ENCODE measurements at regions not wholly inside any gene's neighbourhood (a gene's known extent, or its start where the extent isn't known, plus 50 kb on each side); places are given as distances from the start of the nearest gene placed in this dataset.
A peak's percentile ranks its signal among the peaks of the same experiment; 100 is the strongest.

DNA sequence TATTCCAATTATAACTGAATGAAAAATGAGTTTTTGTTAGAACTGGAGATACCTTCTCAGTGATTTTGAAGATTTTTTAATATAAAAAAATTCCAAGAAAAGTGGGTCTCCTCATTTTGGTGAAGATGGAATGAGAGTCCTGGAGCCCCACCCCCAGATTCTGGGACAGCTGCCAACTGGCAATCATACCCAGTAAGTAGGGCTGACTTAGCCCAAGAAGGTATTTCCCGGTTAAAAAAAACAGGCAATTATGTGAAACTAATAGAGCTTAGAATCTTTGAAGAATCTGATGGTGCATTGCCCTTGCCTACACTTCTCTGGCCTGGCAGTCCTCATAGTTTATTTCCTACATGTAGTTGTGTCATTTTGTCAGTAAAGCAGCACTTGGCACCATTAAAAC, 52.8 kb upstream of the VWDE start:
- DNase-seq (ENCODE audit: low read depth), result no peak

- DNase-seq (ENCODE audit: low read depth), result peak; percentile 40
These were observed 55.0 kb upstream of the VWDE start for GRCh38 chr7:12458520-12459131.

DNA sequence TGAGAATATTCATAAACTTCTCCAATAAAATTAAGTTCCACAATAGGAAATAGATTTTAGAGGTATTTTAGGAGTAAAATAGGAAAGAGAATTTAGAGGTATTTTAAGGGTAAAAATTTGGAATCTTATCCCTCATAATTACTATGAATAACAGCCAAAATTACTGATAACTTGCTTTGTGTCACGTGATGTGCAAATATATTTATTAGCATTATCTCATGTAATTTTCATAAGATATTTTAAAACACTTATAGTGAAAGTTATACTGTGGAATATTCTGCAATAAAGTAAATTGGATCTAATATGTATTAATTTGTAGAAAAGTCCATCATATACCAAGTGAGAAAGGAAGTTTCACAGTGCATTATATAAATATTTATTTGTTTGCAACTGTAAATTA, 64.2 kb upstream of the VWDE start:
- DNase-seq (ENCODE audit: low read depth), result no peak

GRCh38 chr7:12469568-12469967, 65.9 kb upstream of the VWDE start:
- DNase-seq (ENCODE audit: low read depth), result no peak

DNA sequence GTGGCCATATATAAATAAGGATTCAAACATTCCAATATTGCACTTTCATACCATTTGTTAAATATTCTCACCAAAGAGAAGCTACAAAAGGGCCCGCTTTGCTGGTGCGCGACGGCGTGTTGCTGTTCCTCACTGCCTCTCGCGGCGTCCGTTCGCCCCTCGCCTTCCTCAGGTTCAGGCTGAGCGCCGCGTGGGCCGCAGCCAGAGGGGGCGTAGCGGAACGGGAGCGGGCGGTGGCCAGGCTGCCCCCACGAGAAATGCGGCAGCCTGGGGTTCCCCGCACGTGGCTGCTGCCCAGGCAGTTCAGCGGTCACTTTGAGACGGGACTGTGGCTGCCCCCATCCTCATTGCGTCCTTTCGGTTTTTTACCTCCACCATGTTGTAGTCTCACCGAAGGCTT, 67.3 kb upstream of the VWDE start:
- DNase-seq (ENCODE audit: low read depth), result no peak

GRCh38 chr7:12474035-12474434, 70.4 kb upstream of the VWDE start:
- DNase-seq (ENCODE audit: low read depth), result no peak

DNA sequence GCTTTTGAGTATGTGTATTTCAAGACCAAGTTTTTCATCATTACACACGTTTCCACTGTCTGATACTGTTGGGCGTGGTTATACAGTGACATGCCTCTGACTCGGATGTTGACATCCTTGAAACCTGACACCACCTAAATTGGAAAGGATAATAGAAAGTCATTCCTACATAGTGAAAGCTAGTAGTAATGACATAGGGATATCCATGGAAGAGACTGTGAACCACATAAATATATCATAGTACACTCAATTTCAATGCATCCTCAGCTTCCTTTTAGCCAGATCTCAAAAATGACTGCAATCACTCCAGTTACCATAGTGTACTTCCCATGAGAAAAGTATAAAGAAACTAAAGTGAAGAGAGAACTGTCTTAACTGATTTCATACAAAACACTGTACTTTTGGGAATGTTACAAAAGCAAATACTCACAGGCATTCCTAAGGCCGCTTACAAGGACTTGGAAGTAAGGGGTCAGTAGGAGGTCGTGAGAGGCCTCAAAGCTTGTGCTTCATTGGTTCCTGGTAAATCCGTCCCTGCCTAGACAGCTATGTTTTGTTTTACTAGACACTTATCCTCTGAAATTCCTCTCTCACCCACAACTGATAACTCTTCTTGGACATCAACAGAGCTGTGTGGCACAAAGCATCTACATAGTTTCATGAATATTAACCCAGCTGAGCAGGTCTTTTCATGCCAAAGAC, 71.8 kb upstream of the VWDE start:
- DNase-seq (ENCODE audit: low read depth), result peak; percentile 13

DNA sequence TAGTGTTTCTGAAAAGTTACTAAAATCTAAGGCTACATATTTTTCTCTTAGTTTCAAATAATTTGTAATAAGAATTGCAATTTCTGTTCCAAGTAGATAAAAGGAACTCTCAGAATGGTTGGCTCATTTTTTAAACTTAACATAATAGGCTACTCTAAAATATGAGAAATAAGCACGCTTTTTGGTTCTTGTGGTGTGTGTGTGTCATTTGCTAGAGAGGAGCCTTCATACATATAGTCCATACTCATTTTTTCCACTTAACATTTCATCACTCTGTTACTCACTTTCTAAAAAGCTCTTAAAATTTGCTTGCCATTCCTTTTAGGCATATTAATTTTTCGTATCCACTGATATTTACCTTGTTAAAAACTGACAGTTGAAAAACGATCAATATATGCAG, 74.0 kb upstream of the VWDE start:
- DNase-seq (ENCODE audit: low read depth), result no peak

GRCh38 chr7:12481722-12482121, 78.1 kb upstream of the VWDE start:
- no peak for DNase-seq (ENCODE audit: low read depth)

DNA sequence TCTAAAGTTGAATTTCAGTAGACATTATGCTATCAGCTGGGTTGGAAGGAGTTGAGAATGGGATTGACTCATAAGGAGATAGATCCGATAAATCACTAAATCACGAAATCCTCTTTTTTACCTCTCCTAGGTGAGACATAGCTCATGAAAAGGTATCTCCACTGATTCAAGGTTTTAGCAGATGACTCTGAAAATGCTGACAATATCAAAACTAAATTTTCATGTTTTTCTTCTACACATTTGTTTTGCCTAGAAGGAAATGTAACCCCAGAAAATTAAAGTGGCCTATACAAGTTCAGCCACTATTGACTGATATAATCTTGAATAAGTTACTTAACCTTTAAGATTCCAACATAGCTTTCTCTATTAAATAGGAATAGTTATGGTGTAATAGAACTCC, 82.2 kb upstream of the VWDE start:
- DNase-seq (ENCODE audit: low read depth), result no peak

- no peak for DNase-seq (ENCODE audit: low read depth)
These were observed 82.2 kb upstream of the SCIN start for GRCh38 chr7:12488341-12488740.

GRCh38 chr7:12490107-12490688, 80.3 kb upstream of the SCIN start:
- DNase-seq (ENCODE audit: low read depth), result peak; percentile 14

DNA sequence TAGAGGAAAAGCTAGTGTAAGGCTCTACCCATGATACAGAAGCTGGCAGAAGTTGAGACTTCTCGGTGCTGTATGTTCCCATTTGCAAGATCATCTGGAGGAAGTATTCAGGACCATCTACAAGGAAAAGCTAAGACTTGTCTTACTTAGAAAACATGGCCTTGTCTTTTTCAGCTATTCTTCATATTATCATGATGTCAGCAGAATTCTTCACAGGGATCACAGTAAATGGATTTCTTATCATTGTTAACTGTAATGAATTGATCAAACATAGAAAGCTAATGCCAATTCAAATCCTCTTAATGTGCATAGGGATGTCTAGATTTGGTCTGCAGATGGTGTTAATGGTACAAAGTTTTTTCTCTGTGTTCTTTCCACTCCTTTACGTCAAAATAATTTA, 79.6 kb upstream of the SCIN start:
- no peak for DNase-seq (ENCODE audit: low read depth)

- no peak for DNase-seq (ENCODE audit: low read depth)
These were observed 79.0 kb upstream of the SCIN start for GRCh38 chr7:12491526-12491925.

DNA sequence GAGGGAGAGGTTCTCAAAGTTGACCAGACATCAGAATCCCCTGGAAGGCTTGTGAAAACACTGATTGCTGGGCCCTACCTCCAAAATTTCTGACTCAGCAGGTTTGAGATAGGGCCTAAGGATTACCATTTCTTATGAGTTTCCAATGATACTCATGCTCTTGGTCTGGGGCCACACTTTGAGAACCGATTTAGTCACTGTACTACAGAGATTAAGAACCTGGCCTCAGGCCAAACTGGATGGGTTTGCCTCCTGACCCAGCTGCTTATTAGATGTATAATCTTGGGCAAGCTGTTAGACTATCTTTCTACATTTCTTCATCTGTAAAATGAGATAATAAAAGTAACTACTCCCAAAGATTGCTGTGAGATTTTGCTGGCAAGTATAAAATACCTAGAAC, 77.1 kb upstream of the SCIN start:
- no peak for DNase-seq (ENCODE audit: low read depth)

- peak; percentile 0 for DNase-seq (ENCODE audit: low read depth)
These were observed 76.4 kb upstream of the SCIN start for GRCh38 chr7:12493863-12494686.

GRCh38 chr7:12494687-12495024, 75.9 kb upstream of the SCIN start:
- no peak for DNase-seq (ENCODE audit: low read depth)

DNA sequence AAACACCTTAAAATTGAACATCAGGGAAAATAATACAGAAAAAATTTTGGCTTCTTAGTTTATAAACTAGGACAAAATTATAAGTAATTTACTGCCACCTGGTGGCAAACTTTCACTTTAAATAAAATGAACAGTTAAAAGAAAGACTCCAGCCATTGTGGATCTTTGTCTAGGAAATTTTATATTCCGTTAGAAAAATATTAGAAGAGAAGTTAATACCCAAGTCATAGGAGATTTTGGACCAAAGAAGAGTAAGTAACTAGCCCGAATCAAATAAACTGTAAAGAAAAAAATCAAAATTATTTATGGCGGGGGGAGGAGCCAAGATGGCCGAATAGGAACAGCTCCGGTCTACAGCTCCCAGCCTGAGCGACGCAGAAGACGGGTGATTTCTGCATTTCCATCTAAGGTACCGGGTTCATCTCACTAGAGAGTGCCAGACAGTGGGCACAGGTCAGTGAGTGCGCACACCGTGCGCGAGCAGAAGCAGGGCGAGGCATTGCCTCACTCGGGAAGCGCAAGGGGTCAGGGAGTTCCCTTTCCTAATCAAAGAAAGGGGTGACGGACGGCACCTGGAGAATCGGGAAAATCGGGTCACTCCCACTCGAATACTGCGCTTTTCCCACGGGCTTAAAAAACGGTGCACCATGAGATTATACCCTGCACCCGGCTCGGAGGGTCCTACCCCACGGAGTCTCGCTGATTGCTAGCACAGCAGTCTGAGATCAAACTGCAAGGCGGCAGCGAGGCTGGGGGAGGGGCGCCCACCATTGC, 73.4 kb upstream of the SCIN start:
- peak; percentile 44 for DNase-seq (ENCODE audit: low read depth)

DNA sequence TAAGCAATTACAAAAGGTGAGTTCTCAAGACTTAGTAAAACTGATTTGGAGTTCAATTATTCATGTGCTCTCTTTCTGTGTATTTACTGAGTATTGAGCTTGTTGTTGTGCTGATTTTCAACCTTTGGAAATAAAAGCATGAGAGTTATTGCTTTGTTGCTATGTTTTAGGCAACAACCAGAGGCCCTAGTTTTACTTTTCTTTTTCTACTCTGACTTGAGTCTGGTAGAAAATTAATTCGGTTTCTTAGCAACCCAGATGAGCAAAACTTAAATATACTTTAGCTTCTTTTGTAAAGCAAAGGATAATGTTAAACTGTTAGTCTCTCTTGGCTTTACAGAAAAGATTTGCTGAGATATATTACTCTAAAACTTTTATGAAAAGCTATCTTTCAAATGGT, 66.4 kb upstream of the SCIN start:
- DNase-seq (ENCODE audit: low read depth), result no peak

- no peak for DNase-seq (ENCODE audit: low read depth)
These were observed 62.5 kb upstream of the SCIN start for GRCh38 chr7:12508005-12508404.

- DNase-seq (ENCODE audit: low read depth), result no peak
These were observed 62.0 kb upstream of the SCIN start for GRCh38 chr7:12508554-12508953.

DNA sequence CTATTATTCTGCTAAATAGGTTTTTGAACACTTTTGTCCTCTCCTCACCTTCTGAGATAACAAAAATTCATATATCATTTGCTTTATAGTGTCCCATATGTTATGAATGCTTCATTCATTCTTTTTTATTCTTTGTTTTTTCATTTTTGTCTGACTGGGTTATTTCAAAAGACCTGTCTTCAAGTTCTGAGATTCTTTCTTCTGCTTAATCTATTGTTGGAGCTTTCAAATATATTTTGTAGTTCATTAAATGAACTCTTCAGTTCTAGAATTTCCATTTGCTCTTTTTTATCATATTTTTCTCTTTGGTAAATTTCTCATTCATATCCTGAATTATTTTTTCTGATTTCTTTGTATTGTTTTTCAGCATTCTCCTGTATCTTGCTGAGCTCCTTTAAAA, 53.1 kb upstream of the SCIN start:
- no peak for DNase-seq (ENCODE audit: low read depth)
